ENCODE measurements at regions not wholly inside any gene's neighbourhood (a gene's known extent, or its start where the extent isn't known, plus 50 kb on each side); places are given as distances from the start of the nearest gene placed in this dataset.

DNA sequence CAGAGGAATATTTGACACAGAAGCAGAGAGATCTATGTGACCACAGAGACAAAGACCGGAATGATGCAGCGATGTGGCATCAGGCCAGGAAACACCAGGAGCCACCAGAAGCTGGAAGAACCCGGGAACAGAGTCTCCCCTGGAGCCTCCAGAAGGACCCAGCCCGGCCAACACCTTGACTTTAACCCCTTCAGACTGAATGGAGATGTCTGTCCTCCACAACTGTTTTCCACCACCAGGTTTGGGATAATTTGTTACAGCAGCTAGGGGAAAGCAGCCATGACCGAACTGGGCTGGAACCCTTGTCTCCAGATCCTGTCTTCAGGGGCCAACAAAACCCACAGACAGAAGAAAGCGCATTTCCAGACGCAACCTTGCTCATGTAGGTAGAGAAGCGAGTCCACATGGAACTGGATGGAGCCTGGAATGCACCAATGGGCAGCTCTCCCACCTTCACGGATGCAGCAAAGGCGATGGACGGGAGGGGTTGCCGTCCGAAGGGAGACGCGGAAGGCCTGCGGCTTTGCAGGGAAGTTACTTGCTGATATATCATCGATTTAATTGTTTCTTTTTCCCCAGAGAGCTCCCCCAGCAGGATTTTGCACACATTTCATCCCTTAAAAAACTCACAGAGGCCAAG, 396.6 kb downstream of the NPHP4 start:
- Histone ChIP-seq H3K4me1 (no peaks in the 10 kb centered on the region), H3K27me3 (ENCODE audit: low read depth) (peaks cover 63% of the 10 kb centered on the region), H3K9me3 (replicated peaks) (peaks cover 19% of the 10 kb centered on the region), H3K36me3 (no peaks in the 10 kb centered on the region), H3K27ac (replicated peaks) (no peak overlapping the region), H3K4me3 (no peak overlapping the region)
- no peak for DNase-seq
- TF ChIP-seq, protein P1, sequence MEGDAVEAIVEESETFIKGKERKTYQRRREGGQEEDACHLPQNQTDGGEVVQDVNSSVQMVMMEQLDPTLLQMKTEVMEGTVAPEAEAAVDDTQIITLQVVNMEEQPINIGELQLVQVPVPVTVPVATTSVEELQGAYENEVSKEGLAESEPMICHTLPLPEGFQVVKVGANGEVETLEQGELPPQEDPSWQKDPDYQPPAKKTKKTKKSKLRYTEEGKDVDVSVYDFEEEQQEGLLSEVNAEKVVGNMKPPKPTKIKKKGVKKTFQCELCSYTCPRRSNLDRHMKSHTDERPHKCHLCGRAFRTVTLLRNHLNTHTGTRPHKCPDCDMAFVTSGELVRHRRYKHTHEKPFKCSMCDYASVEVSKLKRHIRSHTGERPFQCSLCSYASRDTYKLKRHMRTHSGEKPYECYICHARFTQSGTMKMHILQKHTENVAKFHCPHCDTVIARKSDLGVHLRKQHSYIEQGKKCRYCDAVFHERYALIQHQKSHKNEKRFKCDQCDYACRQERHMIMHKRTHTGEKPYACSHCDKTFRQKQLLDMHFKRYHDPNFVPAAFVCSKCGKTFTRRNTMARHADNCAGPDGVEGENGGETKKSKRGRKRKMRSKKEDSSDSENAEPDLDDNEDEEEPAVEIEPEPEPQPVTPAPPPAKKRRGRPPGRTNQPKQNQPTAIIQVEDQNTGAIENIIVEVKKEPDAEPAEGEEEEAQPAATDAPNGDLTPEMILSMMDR (IDR thresholded peaks at IDR 0.05; ENCODE audit: borderline replicate concordance): no peak
- intact Hi-C loops (cut with micrococcal nuclease): no loop called here

DNA sequence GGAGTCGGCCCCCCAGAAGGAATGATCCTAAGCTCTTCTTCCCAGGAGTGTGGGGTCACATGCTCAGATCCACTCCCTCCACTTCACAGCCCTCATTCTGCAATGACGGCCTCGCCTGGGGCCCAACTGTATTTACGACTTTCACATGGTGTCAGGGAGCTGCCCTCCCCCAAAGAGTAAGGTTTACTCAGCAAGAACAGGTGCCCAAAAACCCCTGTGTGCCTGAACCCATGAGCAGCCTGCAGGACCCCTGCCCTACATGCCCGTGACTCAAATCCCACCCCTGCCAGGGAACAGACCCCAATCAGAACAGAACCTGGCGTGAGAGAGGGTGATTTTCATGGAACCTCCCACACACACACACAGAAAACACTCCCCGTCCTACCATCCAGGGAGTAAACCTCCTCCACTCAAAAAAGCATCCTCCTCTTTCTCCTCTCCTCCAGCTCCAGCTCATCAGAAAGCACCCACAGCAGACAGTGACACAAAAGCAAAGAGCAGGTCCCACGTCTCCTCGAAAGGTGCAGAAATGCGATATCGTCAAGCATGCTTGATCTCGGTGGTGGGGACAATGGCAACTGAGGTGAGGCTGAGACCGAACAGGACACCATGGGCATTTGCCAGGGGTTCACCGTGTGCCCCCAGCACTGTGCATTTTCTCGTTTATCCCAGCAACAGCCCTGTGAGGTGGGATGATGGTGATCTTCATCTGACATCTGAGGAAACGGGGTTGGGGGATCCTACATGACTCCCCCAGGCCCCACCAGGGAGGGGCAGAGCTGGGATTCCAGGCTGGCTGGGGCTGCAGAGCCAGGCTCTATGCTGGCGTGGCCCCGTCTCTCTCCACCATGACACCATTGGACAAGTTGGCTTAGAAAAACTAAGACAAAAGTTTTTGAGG, 397.9 kb downstream of the NPHP4 start:
- H3K9me3 ChIP-seq (replicated peaks): peaks cover 33% of the 10 kb centered on the region
- peaks cover 52% of the 10 kb centered on the region for H3K27me3 ChIP-seq (ENCODE audit: low read depth)
- intact Hi-C loops (cut with micrococcal nuclease): no loop called here
- no peak for DNase-seq
- H3K27ac ChIP-seq (replicated peaks): no peak overlapping the region
- TF ChIP-seq, protein P1 (IDR thresholded peaks at IDR 0.05; ENCODE audit: borderline replicate concordance): no peak
- H3K4me1 ChIP-seq: no peaks in the 10 kb centered on the region
- H3K36me3 ChIP-seq: no peaks in the 10 kb centered on the region
- no peak overlapping the region for H3K4me3 ChIP-seq

DNA sequence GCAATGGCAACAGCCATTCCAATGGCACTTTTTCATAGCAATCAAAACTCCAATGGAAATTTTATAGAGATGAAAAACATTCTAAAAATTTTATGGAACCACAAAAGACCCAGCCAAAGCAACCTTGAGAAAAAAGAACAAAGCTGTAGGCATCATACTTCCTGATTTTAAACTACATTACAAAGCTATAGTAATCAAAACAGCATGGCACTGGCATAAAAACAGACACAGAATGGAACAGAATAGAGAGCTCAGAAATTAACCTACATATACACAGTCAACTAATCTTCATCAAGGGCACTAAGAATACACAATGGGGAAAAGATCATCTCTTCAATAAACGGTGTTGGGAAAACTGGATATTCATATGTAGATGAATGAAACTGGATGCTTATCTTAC, 401.5 kb downstream of the NPHP4 start:
- TF ChIP-seq, protein P1 (IDR thresholded peaks at IDR 0.05; ENCODE audit: borderline replicate concordance): no peak

DNA sequence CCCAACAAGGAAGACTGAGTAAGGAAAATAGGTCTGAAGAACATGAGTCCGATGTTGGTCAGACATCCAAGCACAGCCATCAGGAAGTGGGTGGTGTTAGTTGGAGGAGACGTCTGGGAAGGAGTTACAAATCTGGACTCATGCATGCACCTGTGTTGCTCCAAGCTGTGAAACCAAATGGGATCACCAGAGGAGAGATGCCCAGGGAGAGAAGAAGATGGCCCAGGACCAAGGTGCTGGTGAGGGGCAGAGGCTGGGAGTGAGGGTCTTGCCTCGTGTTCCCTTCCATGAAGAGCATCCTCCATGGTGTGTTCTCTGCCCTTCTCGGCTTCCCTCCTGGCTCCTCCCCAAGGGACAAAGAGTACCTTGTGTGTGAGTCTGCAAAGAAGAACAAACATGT, 405.6 kb downstream of the NPHP4 start:
- no peaks in the 10 kb centered on the region for H3K4me1 ChIP-seq
- no peak for DNase-seq
- TF ChIP-seq, protein P1 (IDR thresholded peaks at IDR 0.05; ENCODE audit: borderline replicate concordance): no peak
- H3K9me3 ChIP-seq (replicated peaks): peaks cover 25% of the 10 kb centered on the region
- H3K27ac ChIP-seq (replicated peaks): no peak overlapping the region
- H3K27me3 ChIP-seq (ENCODE audit: low read depth): peaks cover 54% of the 10 kb centered on the region
- H3K4me3 ChIP-seq: no peak overlapping the region
- intact Hi-C loops (cut with micrococcal nuclease): no loop called here
- H3K36me3 ChIP-seq: no peaks in the 10 kb centered on the region

More for the DNA sequence above, 401.5 kb downstream of the NPHP4 start:
- no peak for DNase-seq
- Histone ChIP-seq H3K27ac (replicated peaks) (no peak overlapping the region), H3K4me3 (no peak overlapping the region), H3K4me1 (no peaks in the 10 kb centered on the region), H3K9me3 (replicated peaks) (peaks cover 34% of the 10 kb centered on the region), H3K36me3 (no peaks in the 10 kb centered on the region), H3K27me3 (ENCODE audit: low read depth) (peaks cover 49% of the 10 kb centered on the region)
- intact Hi-C loops (cut with micrococcal nuclease): no loop called here

DNA sequence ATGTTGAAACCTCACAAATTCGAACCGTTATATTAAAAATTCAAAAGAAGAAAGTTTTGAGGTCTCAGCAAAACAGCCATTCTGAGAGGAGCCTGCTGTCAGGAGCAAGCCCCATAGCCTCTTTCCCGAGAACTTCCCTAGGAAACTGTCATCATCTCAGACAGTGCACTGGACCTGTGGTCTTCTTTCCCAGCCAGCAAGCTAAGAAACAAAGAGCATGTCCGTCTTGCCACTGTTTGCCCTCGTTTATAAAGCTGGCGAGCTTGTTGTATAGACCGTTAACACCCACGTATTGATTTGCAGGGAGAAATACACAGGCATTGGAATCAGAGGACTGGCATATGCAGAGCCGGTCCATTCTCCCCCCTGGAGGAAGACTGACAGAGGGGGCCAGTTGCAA, 407.0 kb downstream of the NPHP4 start:
- H3K27ac ChIP-seq (replicated peaks): no peak overlapping the region
- peaks cover 68% of the 10 kb centered on the region for H3K27me3 ChIP-seq (ENCODE audit: low read depth)
- TF ChIP-seq, protein P1 (IDR thresholded peaks at IDR 0.05; ENCODE audit: borderline replicate concordance): no peak
- intact Hi-C loops (cut with micrococcal nuclease): no loop called here
- no peak for DNase-seq
- peaks cover 11% of the 10 kb centered on the region for H3K9me3 ChIP-seq (replicated peaks)
- H3K36me3 ChIP-seq: no peaks in the 10 kb centered on the region
- H3K4me3 ChIP-seq: no peak overlapping the region
- no peaks in the 10 kb centered on the region for H3K4me1 ChIP-seq
